ENCODE measurements at regions not wholly inside any gene's neighbourhood (a gene's known extent, or its start where the extent isn't known, plus 50 kb on each side); places are given as distances from the start of the nearest gene placed in this dataset.

- TF ChIP-seq POLR2A (IDR thresholded peaks at IDR 0.05) (no peak), CTCF (IDR thresholded peaks at IDR 0.05) (no peak), EP300 (IDR thresholded peaks at IDR 0.05) (no peak)
- no peaks in the 10 kb centered on the region for H3K9me3 ChIP-seq
- no peak overlapping the region for H3K27ac ChIP-seq
- no peaks in the 10 kb centered on the region for H3K36me3 ChIP-seq
- 38 to 45% methylated on average over 3 of the region's 3 CpGs for WGBS, 2 donors
- H3K27me3 ChIP-seq = no peaks in the 10 kb centered on the region
- no peak overlapping the region for H3K4me3 ChIP-seq
- DNase-seq (ENCODE audit: low spot score in 2 of 2) = no peak
- no peaks in the 10 kb centered on the region for H3K4me1 ChIP-seq
These were observed 146.3 kb upstream of the PKN2 start for GRCh38 chr1:88537787-88538186.

GRCh38 chr1:88538222-88538899 is 145.7 kb upstream of the PKN2 start:
- H3K9me3 ChIP-seq = no peaks in the 10 kb centered on the region
- H3K4me1 ChIP-seq = no peaks in the 10 kb centered on the region
- H3K27ac ChIP-seq = no peak overlapping the region
- TF ChIP-seq CTCF (IDR thresholded peaks at IDR 0.05) (no peak), POLR2A (IDR thresholded peaks at IDR 0.05) (no peak), EP300 (IDR thresholded peaks at IDR 0.05) (no peak)
- no peak overlapping the region for H3K4me3 ChIP-seq
- H3K27me3 ChIP-seq = no peaks in the 10 kb centered on the region
- WGBS, 2 donors = 59 to 75% methylated on average over 2 of the region's 2 CpGs
- no peak for DNase-seq (ENCODE audit: low spot score in 2 of 2)
- no peaks in the 10 kb centered on the region for H3K36me3 ChIP-seq

- Histone ChIP-seq H3K27ac (no peak overlapping the region), H3K27me3 (no peaks in the 10 kb centered on the region), H3K4me1 (no peaks in the 10 kb centered on the region), H3K36me3 (no peaks in the 10 kb centered on the region), H3K9me3 (no peaks in the 10 kb centered on the region), H3K4me3 (no peak overlapping the region)
- TF ChIP-seq CTCF (IDR thresholded peaks at IDR 0.05) (no peak), EP300 (IDR thresholded peaks at IDR 0.05) (no peak), POLR2A (IDR thresholded peaks at IDR 0.05) (no peak)
- 92 to 93% methylated on average over 2 of the region's 2 CpGs for WGBS, 2 donors
- DNase-seq (ENCODE audit: low spot score in 2 of 2) = no peak
These were observed 143.8 kb upstream of the PKN2 start for GRCh38 chr1:88540255-88540654.

GRCh38 chr1:88541596-88541995 is 142.5 kb upstream of the PKN2 start:
- no peak for TF ChIP-seq POLR2A (IDR thresholded peaks at IDR 0.05)
- no peak for TF ChIP-seq EP300 (IDR thresholded peaks at IDR 0.05)
- TF ChIP-seq CTCF (IDR thresholded peaks at IDR 0.05) = no peak
- Histone ChIP-seq H3K9me3 (no peaks in the 10 kb centered on the region), H3K36me3 (no peaks in the 10 kb centered on the region), H3K4me3 (no peak overlapping the region), H3K4me1 (no peaks in the 10 kb centered on the region), H3K27ac (no peak overlapping the region), H3K27me3 (no peaks in the 10 kb centered on the region)
- 66 to 73% methylated on average over 1 of the region's 1 CpG for WGBS, 2 donors
- no peak for DNase-seq (ENCODE audit: low spot score in 2 of 2)

- Histone ChIP-seq H3K27ac (no peak overlapping the region), H3K9me3 (no peaks in the 10 kb centered on the region), H3K36me3 (no peaks in the 10 kb centered on the region), H3K4me3 (no peak overlapping the region), H3K27me3 (no peaks in the 10 kb centered on the region), H3K4me1 (no peaks in the 10 kb centered on the region)
- TF ChIP-seq EP300 (IDR thresholded peaks at IDR 0.05) (no peak), POLR2A (IDR thresholded peaks at IDR 0.05) (no peak), CTCF (IDR thresholded peaks at IDR 0.05) (no peak)
- DNase-seq (ENCODE audit: low spot score in 2 of 2) = no peak
These were observed 139.9 kb upstream of the PKN2 start for GRCh38 chr1:88544195-88544594.
